BE2C (cell line): ENCODE measurements at regions not wholly inside any gene's neighbourhood (a gene's known extent, or its start where the extent isn't known, plus 50 kb on each side); places are given as distances from the start of the nearest gene placed in this dataset.

Experiments
- DNase-seq: peaks from one replicate; pipeline ENCODE4 v3.0.0-alpha.2; 2020
- H3K27me3 ChIP-seq: fragments of 250-450 bp; sonication (Bioruptor Pico); 2 replicates; pipeline ENCODE4 v1.5.1; 2020; ENCODE audit warnings: mild to moderate bottlenecking
- H3K36me3 ChIP-seq: fragments of 250-450 bp; sonication (Bioruptor Pico); 2 replicates; pipeline ENCODE4 v1.5.1; 2020; ENCODE audit warnings: mild to moderate bottlenecking
- H3K4me1 ChIP-seq: fragments of 250-450 bp; sonication (Bioruptor Pico); 2 replicates; pipeline ENCODE4 v1.5.1; 2020
- H3K4me3 ChIP-seq: 2 replicates; pipeline ENCODE4 v1.5.1; 2011; ENCODE audit warnings: low read depth, low read length
- H3K9me3 ChIP-seq: fragments of 250-450 bp; sonication (Bioruptor Pico); 2 replicates; pipeline ENCODE4 v1.5.1; 2020
- CTCF ChIP-seq: IDR thresholded peaks from 2 replicates; pipeline ENCODE4 v1.5.1; 2012; ENCODE audit warnings: mild to moderate bottlenecking, low read depth, low read length

- no peaks in the 10 kb centered on the region for H3K9me3 ChIP-seq
- H3K36me3 ChIP-seq, result no peaks in the 10 kb centered on the region
- H3K4me3 ChIP-seq, result no peak overlapping the region
- H3K4me1 ChIP-seq, result no peaks in the 10 kb centered on the region
- DNase-seq, result no peak
- TF ChIP-seq CTCF, result no peak
- no peaks in the 10 kb centered on the region for H3K27me3 ChIP-seq
These were observed 93.0 kb upstream of the CHST9 start for GRCh38 chr18:27278131-27278530.

GRCh38 chr18:27277554-27277953 lies 92.4 kb upstream of the CHST9 start:
- Histone ChIP-seq H3K36me3 (no peaks in the 10 kb centered on the region), H3K27me3 (no peaks in the 10 kb centered on the region), H3K9me3 (no peaks in the 10 kb centered on the region), H3K4me3 (no peak overlapping the region), H3K4me1 (no peaks in the 10 kb centered on the region)
- DNase-seq, result no peak
- no peak for TF ChIP-seq CTCF

- no peak for DNase-seq
- TF ChIP-seq CTCF, result no peak
These were observed 91.8 kb upstream of the CHST9 start for GRCh38 chr18:27276886-27277285.

GRCh38 chr18:27276479-27276878 lies 91.4 kb upstream of the CHST9 start:
- H3K4me1 ChIP-seq, result no peaks in the 10 kb centered on the region
- no peaks in the 10 kb centered on the region for H3K27me3 ChIP-seq
- H3K36me3 ChIP-seq, result no peaks in the 10 kb centered on the region
- H3K9me3 ChIP-seq, result no peaks in the 10 kb centered on the region
- TF ChIP-seq CTCF, result no peak
- no peak overlapping the region for H3K4me3 ChIP-seq
- DNase-seq, result no peak

More at GRCh38 chr18:27276886-27277285, 91.8 kb upstream of the CHST9 start:
- no peaks in the 10 kb centered on the region for H3K9me3 ChIP-seq
- H3K4me3 ChIP-seq, result no peak overlapping the region
- H3K27me3 ChIP-seq, result no peaks in the 10 kb centered on the region
- no peaks in the 10 kb centered on the region for H3K36me3 ChIP-seq
- no peaks in the 10 kb centered on the region for H3K4me1 ChIP-seq

GRCh38 chr18:27274901-27275300 lies 89.8 kb upstream of the CHST9 start:
- no peak for TF ChIP-seq CTCF
- Histone ChIP-seq H3K27me3 (no peaks in the 10 kb centered on the region), H3K36me3 (no peaks in the 10 kb centered on the region), H3K9me3 (no peaks in the 10 kb centered on the region), H3K4me1 (no peaks in the 10 kb centered on the region), H3K4me3 (no peak overlapping the region)
- no peak for DNase-seq

- Histone ChIP-seq H3K36me3 (no peaks in the 10 kb centered on the region), H3K27me3 (no peaks in the 10 kb centered on the region), H3K9me3 (no peaks in the 10 kb centered on the region), H3K4me3 (no peak overlapping the region), H3K4me1 (no peaks in the 10 kb centered on the region)
- TF ChIP-seq CTCF, result no peak
- no peak for DNase-seq
These were observed 85.4 kb upstream of the CHST9 start for GRCh38 chr18:27270508-27270907.
